22Rv1 (cell line): ENCODE measurements at regions not wholly inside any gene's neighbourhood (a gene's known extent, or its start where the extent isn't known, plus 50 kb on each side); places are given as distances from the start of the nearest gene placed in this dataset.

Source experiments
- CTCF ChIP-seq: fragments of 450-650 bp; IDR thresholded peaks from 2 replicates; pipeline ENCODE4 v1.5.1; 2017; ENCODE audit warnings: mild to moderate bottlenecking
- ZFX ChIP-seq: fragments of 450-650 bp; IDR thresholded peaks from 2 replicates; pipeline ENCODE4 v1.6.1; 2017; ENCODE audit warnings: antibody characterized with exemption, borderline replicate concordance

GRCh38 chr5:36519881-36520280 is 86.5 kb upstream of the SLC1A3 start:
- TF ChIP-seq CTCF (no peak), ZFX (no peak)
